ENCODE measurements at regions not wholly inside any gene's neighbourhood (a gene's known extent, or its start where the extent isn't known, plus 50 kb on each side); places are given as distances from the start of the nearest gene placed in this dataset.
"Not testable (repeated sequence)": the region's sequence is repeated elsewhere in the genome, so short reads cannot be mapped to it uniquely, and the experiment has no call there.

DNA sequence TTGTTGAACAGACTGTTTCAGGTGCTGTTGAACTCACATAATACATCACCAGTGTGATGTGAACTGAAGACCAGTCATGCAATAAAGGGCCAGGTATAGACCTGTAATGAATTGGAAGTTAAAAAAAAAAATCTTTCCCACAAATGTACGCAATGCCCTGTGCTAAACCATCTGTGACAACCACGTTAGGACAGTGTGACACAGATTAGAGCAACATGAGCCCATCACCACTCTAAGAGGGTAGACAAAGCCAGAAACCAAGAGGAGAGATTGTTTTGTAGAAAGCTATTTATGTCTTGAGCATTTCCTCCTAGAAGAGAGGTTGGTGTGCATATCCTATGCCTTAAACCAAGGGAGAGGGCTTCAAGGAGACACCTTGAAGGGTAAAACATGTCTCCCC, 77.0 kb upstream of the BEND6 start:
- Histone ChIP-seq H3F3A (ENCODE audit: insufficient read depth) (no peaks in the 10 kb centered on the region), H3K27ac (ENCODE audit: low read depth, low read length) (no peak overlapping the region), H3K9me3 (ENCODE audit: insufficient read depth, low read length) (no peaks in the 10 kb centered on the region), H2AFZ (ENCODE audit: low read depth, low read length, severe bottlenecking) (no peak overlapping the region), H3K79me2 (ENCODE audit: insufficient read depth, low read length) (no peaks in the 10 kb centered on the region), H3K9me2 (replicated peaks; ENCODE audit: insufficient read depth, low read length) (no peaks in the 10 kb centered on the region), H3K4me2 (ENCODE audit: low read depth, low read length, poor library complexity, severe bottlenecking) (no peak overlapping the region), H4K20me1 (ENCODE audit: low read depth, low read length) (no peaks in the 10 kb centered on the region), H3K36me3 (ENCODE audit: low read length) (no peaks in the 10 kb centered on the region), H3K27me3 (ENCODE audit: low read length) (no peaks in the 10 kb centered on the region), H3K9ac (ENCODE audit: low read length) (no peak overlapping the region), H3K4me3 (ENCODE audit: insufficient read depth, low read length, poor library complexity, severe bottlenecking) (no peak overlapping the region)
- TF ChIP-seq, protein P1, sequence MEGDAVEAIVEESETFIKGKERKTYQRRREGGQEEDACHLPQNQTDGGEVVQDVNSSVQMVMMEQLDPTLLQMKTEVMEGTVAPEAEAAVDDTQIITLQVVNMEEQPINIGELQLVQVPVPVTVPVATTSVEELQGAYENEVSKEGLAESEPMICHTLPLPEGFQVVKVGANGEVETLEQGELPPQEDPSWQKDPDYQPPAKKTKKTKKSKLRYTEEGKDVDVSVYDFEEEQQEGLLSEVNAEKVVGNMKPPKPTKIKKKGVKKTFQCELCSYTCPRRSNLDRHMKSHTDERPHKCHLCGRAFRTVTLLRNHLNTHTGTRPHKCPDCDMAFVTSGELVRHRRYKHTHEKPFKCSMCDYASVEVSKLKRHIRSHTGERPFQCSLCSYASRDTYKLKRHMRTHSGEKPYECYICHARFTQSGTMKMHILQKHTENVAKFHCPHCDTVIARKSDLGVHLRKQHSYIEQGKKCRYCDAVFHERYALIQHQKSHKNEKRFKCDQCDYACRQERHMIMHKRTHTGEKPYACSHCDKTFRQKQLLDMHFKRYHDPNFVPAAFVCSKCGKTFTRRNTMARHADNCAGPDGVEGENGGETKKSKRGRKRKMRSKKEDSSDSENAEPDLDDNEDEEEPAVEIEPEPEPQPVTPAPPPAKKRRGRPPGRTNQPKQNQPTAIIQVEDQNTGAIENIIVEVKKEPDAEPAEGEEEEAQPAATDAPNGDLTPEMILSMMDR (IDR thresholded peaks at IDR 0.05; ENCODE audit: insufficient read depth, low read length, poor library complexity, severe bottlenecking): no peak
- TF ChIP-seq EZH2phosphoT487 (conservative IDR thresholded peaks at IDR 0.05; ENCODE audit: low read length): no peak

DNA sequence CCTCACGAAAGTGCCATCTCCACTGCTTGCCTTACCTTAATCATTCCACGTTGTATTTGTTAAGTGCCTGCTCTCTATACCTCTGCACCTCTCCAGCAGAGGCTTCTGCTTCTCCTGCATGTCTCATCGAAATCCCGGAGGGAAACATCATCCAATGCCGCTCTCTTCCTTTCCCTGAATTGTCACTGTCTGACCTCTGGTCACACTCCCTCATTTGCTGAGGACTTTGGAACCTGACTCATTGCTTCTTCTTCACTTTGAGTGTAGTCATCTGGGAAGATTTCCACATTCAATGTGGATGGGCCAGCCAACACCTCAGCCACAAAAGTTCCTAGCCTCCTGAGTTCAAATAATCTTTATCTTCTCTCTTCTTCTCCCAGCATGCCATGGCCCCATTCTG, 78.9 kb upstream of the BEND6 start:
- TF ChIP-seq, protein P1 (IDR thresholded peaks at IDR 0.05; ENCODE audit: insufficient read depth, low read length, poor library complexity, severe bottlenecking): no peak
- Histone ChIP-seq H3K27me3 (ENCODE audit: low read length) (no peaks in the 10 kb centered on the region), H3K27ac (ENCODE audit: low read depth, low read length) (no peak overlapping the region), H3F3A (ENCODE audit: insufficient read depth) (no peaks in the 10 kb centered on the region), H3K79me2 (ENCODE audit: insufficient read depth, low read length) (no peaks in the 10 kb centered on the region), H3K36me3 (ENCODE audit: low read length) (no peaks in the 10 kb centered on the region), H3K4me2 (ENCODE audit: low read depth, low read length, poor library complexity, severe bottlenecking) (no peak overlapping the region), H4K20me1 (ENCODE audit: low read depth, low read length) (no peaks in the 10 kb centered on the region), H3K9ac (ENCODE audit: low read length) (no peak overlapping the region), H2AFZ (ENCODE audit: low read depth, low read length, severe bottlenecking) (no peak overlapping the region), H3K4me3 (ENCODE audit: insufficient read depth, low read length, poor library complexity, severe bottlenecking) (no peak overlapping the region), H3K9me3 (ENCODE audit: insufficient read depth, low read length) (no peaks in the 10 kb centered on the region), H3K9me2 (replicated peaks; ENCODE audit: insufficient read depth, low read length) (no peaks in the 10 kb centered on the region)

DNA sequence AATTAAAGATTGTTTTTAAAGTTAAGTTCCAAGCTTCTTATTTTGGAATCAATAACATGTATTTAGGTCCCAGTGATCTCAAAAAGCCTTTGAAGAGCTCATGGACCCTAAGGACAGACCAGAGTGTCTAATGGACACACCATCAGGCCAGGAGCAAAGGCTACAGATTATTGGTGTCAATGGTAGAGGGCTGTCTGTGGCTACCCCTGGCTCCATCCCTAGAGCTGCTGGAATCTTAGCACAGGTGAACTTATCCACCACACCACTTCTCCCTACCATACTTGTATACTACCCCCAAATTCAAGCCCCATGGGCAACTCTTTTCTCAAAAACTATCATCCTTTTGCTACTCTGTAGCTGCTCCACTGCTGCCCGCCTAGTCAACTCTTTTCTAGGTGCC, 79.4 kb upstream of the BEND6 start:
- Histone ChIP-seq H2AFZ (ENCODE audit: low read depth, low read length, severe bottlenecking) (no peak overlapping the region), H3F3A (ENCODE audit: insufficient read depth) (no peaks in the 10 kb centered on the region), H3K4me2 (ENCODE audit: low read depth, low read length, poor library complexity, severe bottlenecking) (no peak overlapping the region), H3K27me3 (ENCODE audit: low read length) (no peaks in the 10 kb centered on the region), H3K36me3 (ENCODE audit: low read length) (no peaks in the 10 kb centered on the region), H3K9ac (ENCODE audit: low read length) (no peak overlapping the region), H3K9me2 (replicated peaks; ENCODE audit: insufficient read depth, low read length) (no peaks in the 10 kb centered on the region), H3K4me3 (ENCODE audit: insufficient read depth, low read length, poor library complexity, severe bottlenecking) (no peak overlapping the region), H3K9me3 (ENCODE audit: insufficient read depth, low read length) (no peaks in the 10 kb centered on the region), H3K79me2 (ENCODE audit: insufficient read depth, low read length) (no peaks in the 10 kb centered on the region), H3K27ac (ENCODE audit: low read depth, low read length) (no peak overlapping the region), H4K20me1 (ENCODE audit: low read depth, low read length) (no peaks in the 10 kb centered on the region)
- TF ChIP-seq, protein P1 (IDR thresholded peaks at IDR 0.05; ENCODE audit: insufficient read depth, low read length, poor library complexity, severe bottlenecking): no peak
- TF ChIP-seq EZH2phosphoT487 (conservative IDR thresholded peaks at IDR 0.05; ENCODE audit: low read length): no peak

DNA sequence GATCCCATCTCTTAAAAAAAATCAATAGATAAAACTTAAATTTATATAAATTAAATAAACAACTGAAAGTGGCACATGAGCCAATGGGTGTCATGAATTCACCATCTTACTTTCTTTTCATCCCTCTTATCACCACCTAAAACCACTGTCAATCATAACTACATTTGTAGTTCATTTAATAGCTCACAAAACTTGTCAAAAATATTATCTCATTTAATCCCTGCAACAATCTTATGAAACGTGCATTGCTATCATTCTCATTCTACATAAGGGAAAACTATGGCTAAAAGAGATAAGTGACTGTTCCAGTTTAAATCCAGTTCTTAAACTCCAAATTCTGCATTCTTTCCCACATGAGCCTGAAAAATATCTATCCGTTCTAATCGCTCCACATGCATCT, 80.6 kb upstream of the BEND6 start:
- H2AFZ ChIP-seq (ENCODE audit: low read depth, low read length, severe bottlenecking): no peak overlapping the region
- H3K9me2 ChIP-seq (replicated peaks; ENCODE audit: insufficient read depth, low read length): no peaks in the 10 kb centered on the region
- TF ChIP-seq, protein P1 (IDR thresholded peaks at IDR 0.05; ENCODE audit: insufficient read depth, low read length, poor library complexity, severe bottlenecking): no peak
- TF ChIP-seq EZH2phosphoT487 (conservative IDR thresholded peaks at IDR 0.05; ENCODE audit: low read length): no peak
- no peaks in the 10 kb centered on the region for H3K36me3 ChIP-seq (ENCODE audit: low read length)
- H3K9ac ChIP-seq (ENCODE audit: low read length): no peak overlapping the region
- H3K9me3 ChIP-seq (ENCODE audit: insufficient read depth, low read length): no peaks in the 10 kb centered on the region
- no peaks in the 10 kb centered on the region for H3K79me2 ChIP-seq (ENCODE audit: insufficient read depth, low read length)
- H3F3A ChIP-seq (ENCODE audit: insufficient read depth): no peaks in the 10 kb centered on the region
- no peak overlapping the region for H3K27ac ChIP-seq (ENCODE audit: low read depth, low read length)
- no peaks in the 10 kb centered on the region for H3K27me3 ChIP-seq (ENCODE audit: low read length)
- no peak overlapping the region for H3K4me3 ChIP-seq (ENCODE audit: insufficient read depth, low read length, poor library complexity, severe bottlenecking)
- H3K4me2 ChIP-seq (ENCODE audit: low read depth, low read length, poor library complexity, severe bottlenecking): no peak overlapping the region
- H4K20me1 ChIP-seq (ENCODE audit: low read depth, low read length): no peaks in the 10 kb centered on the region

DNA sequence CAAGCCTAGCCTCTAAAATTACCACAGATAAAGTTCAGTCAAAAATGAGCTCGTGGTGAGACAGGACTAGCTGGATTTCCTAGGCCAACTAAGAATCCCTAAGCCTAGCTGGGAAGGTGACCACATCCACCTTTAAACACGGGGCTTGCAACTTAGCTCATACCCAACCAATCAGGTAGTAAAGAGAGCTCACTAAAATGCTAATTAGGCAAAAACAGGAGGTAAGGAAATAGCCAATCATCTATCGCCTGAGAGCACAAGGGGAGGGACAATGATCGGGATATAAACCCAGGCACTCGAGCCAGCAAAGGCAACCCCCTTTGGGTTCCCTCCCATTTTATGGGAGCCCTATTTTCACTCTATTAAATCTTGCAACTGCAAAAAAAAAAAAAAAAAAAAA, 84.9 kb upstream of the BEND6 start:
- not testable (repeated sequence) for H3K27me3 ChIP-seq (ENCODE audit: low read length); H4K20me1 ChIP-seq (ENCODE audit: low read depth, low read length); H3K9me3 ChIP-seq (ENCODE audit: insufficient read depth, low read length); H3F3A ChIP-seq (ENCODE audit: insufficient read depth); H3K4me3 ChIP-seq (ENCODE audit: insufficient read depth, low read length, poor library complexity, severe bottlenecking); H3K9me2 ChIP-seq (replicated peaks; ENCODE audit: insufficient read depth, low read length); H3K4me2 ChIP-seq (ENCODE audit: low read depth, low read length, poor library complexity, severe bottlenecking); H3K9ac ChIP-seq (ENCODE audit: low read length); H2AFZ ChIP-seq (ENCODE audit: low read depth, low read length, severe bottlenecking); H3K36me3 ChIP-seq (ENCODE audit: low read length); H3K27ac ChIP-seq (ENCODE audit: low read depth, low read length); H3K79me2 ChIP-seq (ENCODE audit: insufficient read depth, low read length)
